D721Med (cell line): ENCODE measurements at regions not wholly inside any gene's neighbourhood (a gene's known extent, or its start where the extent isn't known, plus 50 kb on each side); places are given as distances from the start of the nearest gene placed in this dataset.

Experiments
- DNase-seq: peaks from one replicate; pipeline ENCODE4 v3.0.0; 2011; ENCODE audit warnings: low spot score; ENCODE audit not compliant: insufficient read length
- FAIRE-seq: peaks from 2 replicates; lab custom pipeline; 2011; peaks lifted over from hg19 to GRCh38; lab: Jason Lieb, UNC
- TF ChIP-seq, protein P1 (sequence below): IDR thresholded peaks from 2 replicates; pipeline ENCODE4 v1.5.1; 2012; ENCODE audit warnings: mild to moderate bottlenecking, control low read depth; ENCODE audit not compliant: insufficient read depth; ENCODE audit errors: missing control alignments

DNA sequence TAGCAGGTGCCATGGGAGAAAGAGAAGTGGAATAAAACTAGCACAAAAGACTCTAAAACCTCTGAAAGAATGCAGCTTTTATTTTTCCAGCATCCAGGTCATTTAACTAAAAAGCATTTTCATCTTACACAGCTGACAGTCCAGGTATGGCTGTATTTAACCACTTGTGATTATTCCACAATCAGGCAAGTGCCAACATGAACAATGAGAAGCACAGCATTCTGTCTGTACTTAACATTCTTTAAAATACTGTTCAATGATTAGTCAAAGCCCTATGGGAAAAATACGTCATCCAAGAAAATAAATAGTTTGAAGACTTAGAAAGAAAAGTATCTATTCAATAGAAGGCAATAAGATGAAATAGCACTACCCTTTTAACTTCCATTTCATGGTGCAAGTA, 246.9 kb downstream of the LIG4 start:
- DNase-seq (no peak), FAIRE-seq (no peak)
- TF ChIP-seq, protein P1, sequence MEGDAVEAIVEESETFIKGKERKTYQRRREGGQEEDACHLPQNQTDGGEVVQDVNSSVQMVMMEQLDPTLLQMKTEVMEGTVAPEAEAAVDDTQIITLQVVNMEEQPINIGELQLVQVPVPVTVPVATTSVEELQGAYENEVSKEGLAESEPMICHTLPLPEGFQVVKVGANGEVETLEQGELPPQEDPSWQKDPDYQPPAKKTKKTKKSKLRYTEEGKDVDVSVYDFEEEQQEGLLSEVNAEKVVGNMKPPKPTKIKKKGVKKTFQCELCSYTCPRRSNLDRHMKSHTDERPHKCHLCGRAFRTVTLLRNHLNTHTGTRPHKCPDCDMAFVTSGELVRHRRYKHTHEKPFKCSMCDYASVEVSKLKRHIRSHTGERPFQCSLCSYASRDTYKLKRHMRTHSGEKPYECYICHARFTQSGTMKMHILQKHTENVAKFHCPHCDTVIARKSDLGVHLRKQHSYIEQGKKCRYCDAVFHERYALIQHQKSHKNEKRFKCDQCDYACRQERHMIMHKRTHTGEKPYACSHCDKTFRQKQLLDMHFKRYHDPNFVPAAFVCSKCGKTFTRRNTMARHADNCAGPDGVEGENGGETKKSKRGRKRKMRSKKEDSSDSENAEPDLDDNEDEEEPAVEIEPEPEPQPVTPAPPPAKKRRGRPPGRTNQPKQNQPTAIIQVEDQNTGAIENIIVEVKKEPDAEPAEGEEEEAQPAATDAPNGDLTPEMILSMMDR, result no peak

DNA sequence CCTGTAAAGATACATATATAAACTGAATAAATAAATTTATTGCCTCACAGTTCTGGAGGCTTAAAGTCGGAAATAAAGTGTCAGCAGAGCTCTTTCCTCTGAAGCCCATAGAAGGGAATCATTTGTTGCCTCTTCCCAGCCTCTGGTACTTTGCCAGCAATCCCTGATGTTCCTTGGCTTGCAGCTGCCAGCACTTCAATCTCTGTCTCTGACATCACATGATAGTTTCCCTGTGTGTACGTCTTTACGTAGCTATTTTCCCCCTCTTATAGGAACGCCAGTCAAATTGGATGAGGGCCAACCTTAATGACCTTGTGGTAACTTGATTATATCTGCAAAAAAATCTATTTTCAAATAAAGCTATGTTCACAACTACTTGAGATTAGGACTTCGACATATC, 250.9 kb downstream of the LIG4 start:
- no peak for DNase-seq

DNA sequence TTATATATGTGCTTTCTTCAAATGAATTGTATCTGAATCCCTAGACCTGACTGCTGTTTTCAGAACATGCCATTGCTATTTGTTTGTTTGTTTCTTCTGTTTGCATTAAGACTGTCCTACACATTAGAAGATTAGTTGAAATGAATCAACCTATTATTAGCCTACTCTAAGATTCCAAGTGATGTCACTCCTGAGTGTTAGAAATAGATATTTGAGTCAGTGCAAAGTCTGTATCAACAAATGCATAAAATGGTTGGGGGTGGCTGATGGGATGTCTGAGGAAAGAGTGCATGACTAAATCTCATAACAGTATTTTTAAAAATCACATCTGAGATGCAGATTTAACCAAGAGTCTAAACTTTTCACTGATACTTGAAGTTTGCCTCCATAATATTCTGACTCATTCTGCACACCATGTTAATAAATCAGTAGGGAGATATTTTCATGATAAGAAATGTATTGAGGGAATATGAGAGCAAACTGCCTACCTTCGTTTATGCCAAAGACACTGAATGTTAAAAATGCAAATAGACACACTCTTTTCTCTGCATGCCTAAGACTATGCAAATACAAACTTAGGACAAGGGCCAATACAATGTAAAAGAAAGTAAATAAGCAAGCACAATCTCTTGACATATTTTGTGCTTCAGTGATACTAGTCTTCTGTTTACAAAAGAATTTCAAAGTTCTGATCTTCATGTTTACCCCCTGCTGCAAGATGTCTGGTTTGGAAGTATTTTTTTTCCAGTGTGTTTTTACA, 253.3 kb downstream of the LIG4 start:
- FAIRE-seq (no peak), DNase-seq (no peak)
- TF ChIP-seq, protein P1, result no peak

More for the DNA sequence above, 250.9 kb downstream of the LIG4 start:
- FAIRE-seq, result no peak
- TF ChIP-seq, protein P1, result no peak

DNA sequence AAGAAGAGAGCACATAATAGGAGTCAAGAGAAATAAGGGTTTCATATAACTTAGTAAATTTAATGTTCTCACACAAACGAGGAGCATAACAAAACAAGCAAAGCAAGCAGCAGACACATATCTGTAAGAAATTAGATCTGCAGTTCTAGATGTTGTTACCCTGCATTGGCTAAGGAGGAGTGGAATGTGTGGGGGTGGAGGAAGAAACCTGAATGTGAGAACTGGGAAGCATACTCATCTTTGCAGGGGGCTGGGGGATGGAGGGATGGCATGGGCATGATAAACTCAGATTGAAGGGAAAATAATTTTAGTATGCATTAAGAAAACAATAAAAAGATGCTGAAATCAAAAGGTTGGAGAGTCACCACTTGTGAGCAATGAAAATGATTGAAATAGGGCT, 255.0 kb downstream of the LIG4 start:
- FAIRE-seq (no peak), DNase-seq (no peak)
- TF ChIP-seq, protein P1, result no peak

DNA sequence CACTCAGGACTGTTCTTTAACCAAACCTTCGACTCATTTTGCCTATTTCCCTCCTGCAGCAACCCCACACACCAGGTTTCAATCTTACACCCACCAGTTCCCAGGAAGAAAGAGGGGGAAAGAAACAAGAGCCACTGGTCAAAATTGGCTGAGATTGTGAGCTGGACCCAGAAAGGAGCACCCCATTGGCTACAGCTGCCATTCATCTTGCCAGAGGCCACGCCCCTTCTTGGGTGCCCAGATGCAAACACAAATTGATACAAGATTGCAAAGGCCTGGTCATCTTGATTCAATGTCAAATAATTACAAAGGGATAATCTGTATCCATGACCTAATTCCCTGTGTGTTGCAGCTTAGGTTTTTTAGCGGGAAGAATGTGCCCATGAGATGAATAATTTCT, 258.4 kb downstream of the LIG4 start:
- DNase-seq (no peak), FAIRE-seq (no peak)
- TF ChIP-seq, protein P1, result no peak

DNA sequence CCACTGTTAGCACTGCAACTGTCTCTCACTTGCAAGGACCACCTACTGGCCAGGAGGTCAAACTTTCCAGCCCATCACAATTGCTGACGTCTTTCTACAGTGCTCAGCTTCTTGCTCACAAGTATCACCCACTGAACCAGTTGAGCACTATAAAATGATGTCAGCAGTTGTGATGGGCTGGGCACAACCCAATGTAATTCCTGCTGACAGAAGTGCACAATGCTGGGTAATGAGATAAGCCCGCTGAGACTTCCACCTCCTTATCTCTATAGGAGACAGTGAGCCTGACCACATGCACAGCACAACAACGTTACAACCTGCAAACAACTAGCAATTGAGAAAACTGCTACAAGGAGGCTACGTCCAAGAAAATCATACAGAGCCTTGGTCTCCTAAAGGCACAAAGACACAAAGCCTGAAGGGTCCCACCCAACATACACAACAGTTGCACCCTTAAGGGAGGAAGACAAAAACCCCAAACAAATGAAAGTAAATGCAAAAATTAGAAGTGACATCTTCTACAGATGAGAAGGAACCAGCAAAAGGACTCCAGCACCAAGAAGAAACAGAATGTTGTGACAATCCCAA, 273.2 kb downstream of the LIG4 start:
- FAIRE-seq (no peak), DNase-seq (no peak)
- TF ChIP-seq, protein P1, result no peak
